ENCODE measurements at regions not wholly inside any gene's neighbourhood (a gene's known extent, or its start where the extent isn't known, plus 50 kb on each side); places are given as distances from the start of the nearest gene placed in this dataset.

DNA sequence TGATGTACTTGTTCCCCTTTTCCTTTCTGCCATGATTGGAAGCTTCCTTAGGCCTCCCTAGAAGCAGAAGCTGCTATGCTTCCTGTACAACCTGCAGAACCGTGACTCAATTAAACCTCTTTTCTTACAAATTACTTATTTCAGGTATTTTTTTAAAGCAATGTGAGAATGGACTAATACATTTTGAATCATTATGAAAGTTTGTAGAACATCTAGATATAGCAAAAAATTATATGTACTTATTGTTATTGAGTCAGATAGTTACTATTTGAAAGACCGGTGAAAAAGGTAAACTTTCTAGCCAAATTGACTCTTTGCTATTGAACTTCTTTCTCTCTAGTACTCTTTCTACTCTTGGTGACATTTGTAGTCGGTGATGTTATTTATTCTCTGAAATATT is 777.3 kb upstream of the GALNTL6 start:
- ChIA-PET CTCF (ENCODE audit: low intra/inter-chr PET ratio) (no interaction called here), POLR2A (no interaction called here)
- Histone ChIP-seq H3K9me1 (ENCODE audit: control insufficient read depth, insufficient read depth, low read length) (no peaks in the 10 kb centered on the region), H4K20me1 (replicated peaks; ENCODE audit: control insufficient read depth, insufficient read depth, low read length) (no peaks in the 10 kb centered on the region), H3K27me3 (ENCODE audit: control insufficient read depth in 2 of 2, insufficient read depth in 2 of 2, low read length in 2 of 2) (no peaks in the 10 kb centered on the region), H3K79me2 (ENCODE audit: control insufficient read depth, insufficient read depth, low read length) (no peaks in the 10 kb centered on the region), H3K27ac (ENCODE audit: extremely low read depth, low read depth, low read length) (no peak overlapping the region), H3K36me3 (ENCODE audit: control insufficient read depth, insufficient read depth, low read length) (no peaks in the 10 kb centered on the region), H3K4me2 (ENCODE audit: insufficient read depth, low read length) (no peak overlapping the region), H3K9me3 (replicated peaks; ENCODE audit: control insufficient read depth, insufficient read depth, low read depth, low read length) (no peaks in the 10 kb centered on the region), H3K9ac (ENCODE audit: insufficient read depth in 1 of 2, low read depth in 2 of 2, low read length in 2 of 2) (no peak overlapping the region), H3K4me3 (no peak overlapping the region), H2AFZ (ENCODE audit: low read depth, low read length) (no peak overlapping the region), H3K4me1 (replicated peaks in 1 of 2; ENCODE audit: control insufficient read depth in 2 of 2, insufficient read depth in 2 of 2, low read length in 2 of 2) (no peaks in the 10 kb centered on the region)
- FAIRE-seq: no peak
- no TSS peak for BruUV-seq (replicated peaks)
- intact Hi-C loops (cut with micrococcal nuclease): no loop called here
- no peak for DNase-seq (ENCODE audit: extremely low read depth in 1 of 4, low spot score in 3 of 4)
- 5% methylated on average over 3 of the region's 3 CpGs for WGBS (ENCODE audit: insufficient coverage, low coverage, missing lambda C conversion rate)
- no peak for ATAC-seq
- in situ Hi-C loops (cut with MboI): no loop called here
- TF ChIP-seq BDP1 (IDR thresholded peaks at IDR 0.05; ENCODE audit: insufficient read depth, insufficient read length) (no peak), U2AF2 (optimal IDR thresholded peaks at IDR 0.05; ENCODE audit: low read depth, low read length) (no peak), FOXK2 (conservative IDR thresholded peaks at IDR 0.05 in 1 of 2, IDR thresholded peaks at IDR 0.05 in 1 of 2; ENCODE audit: low read depth in 2 of 2) (no peak), CREB1 (IDR thresholded peaks at IDR 0.05) (no peak), CREB1 (CRISPR knock-in tag; IDR thresholded peaks at IDR 0.05) (no peak), ILK (tag; IDR thresholded peaks at IDR 0.05; ENCODE audit: borderline replicate concordance, low read depth) (no peak), IRF2 (CRISPR knock-in tag; IDR thresholded peaks at IDR 0.05) (no peak), ETS2 (tag; IDR thresholded peaks at IDR 0.05; ENCODE audit: borderline replicate concordance, poor library complexity, severe bottlenecking) (no peak), ZNF263 (CRISPR knock-in tag; IDR thresholded peaks at IDR 0.05; ENCODE audit: borderline replicate concordance) (no peak), TAF1 (IDR thresholded peaks at IDR 0.05; ENCODE audit: control insufficient read depth, extremely low read depth, insufficient read depth, low read length, severe bottlenecking) (no peak), ZNF212 (CRISPR knock-in tag; IDR thresholded peaks at IDR 0.05) (no peak), COPS2 (conservative IDR thresholded peaks at IDR 0.05) (no peak), ESRRB (CRISPR knock-in tag; IDR thresholded peaks at IDR 0.05; ENCODE audit: borderline replicate concordance) (no peak), EWSR1 (IDR thresholded peaks at IDR 0.05; ENCODE audit: borderline replicate concordance, low read depth, partially characterized antibody) (no peak)
- TF ChIP-seq, protein P1, sequence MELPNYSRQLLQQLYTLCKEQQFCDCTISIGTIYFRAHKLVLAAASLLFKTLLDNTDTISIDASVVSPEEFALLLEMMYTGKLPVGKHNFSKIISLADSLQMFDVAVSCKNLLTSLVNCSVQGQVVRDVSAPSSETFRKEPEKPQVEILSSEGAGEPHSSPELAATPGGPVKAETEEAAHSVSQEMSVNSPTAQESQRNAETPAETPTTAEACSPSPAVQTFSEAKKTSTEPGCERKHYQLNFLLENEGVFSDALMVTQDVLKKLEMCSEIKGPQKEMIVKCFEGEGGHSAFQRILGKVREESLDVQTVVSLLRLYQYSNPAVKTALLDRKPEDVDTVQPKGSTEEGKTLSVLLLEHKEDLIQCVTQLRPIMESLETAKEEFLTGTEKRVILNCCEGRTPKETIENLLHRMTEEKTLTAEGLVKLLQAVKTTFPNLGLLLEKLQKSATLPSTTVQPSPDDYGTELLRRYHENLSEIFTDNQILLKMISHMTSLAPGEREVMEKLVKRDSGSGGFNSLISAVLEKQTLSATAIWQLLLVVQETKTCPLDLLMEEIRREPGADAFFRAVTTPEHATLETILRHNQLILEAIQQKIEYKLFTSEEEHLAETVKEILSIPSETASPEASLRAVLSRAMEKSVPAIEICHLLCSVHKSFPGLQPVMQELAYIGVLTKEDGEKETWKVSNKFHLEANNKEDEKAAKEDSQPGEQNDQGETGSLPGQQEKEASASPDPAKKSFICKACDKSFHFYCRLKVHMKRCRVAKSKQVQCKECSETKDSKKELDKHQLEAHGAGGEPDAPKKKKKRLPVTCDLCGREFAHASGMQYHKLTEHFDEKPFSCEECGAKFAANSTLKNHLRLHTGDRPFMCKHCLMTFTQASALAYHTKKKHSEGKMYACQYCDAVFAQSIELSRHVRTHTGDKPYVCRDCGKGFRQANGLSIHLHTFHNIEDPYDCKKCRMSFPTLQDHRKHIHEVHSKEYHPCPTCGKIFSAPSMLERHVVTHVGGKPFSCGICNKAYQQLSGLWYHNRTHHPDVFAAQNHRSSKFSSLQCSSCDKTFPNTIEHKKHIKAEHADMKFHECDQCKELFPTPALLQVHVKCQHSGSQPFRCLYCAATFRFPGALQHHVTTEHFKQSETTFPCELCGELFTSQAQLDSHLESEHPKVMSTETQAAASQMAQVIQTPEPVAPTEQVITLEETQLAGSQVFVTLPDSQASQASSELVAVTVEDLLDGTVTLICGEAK (IDR thresholded peaks at IDR 0.05): no peak
- TF ChIP-seq, protein P1 (CRISPR knock-in tag; IDR thresholded peaks at IDR 0.05): no peak

All from K562 (cell line).